GM12878 (cell line): ENCODE measurements at regions not wholly inside any gene's neighbourhood (a gene's known extent, or its start where the extent isn't known, plus 50 kb on each side); places are given as distances from the start of the nearest gene placed in this dataset.

ENCODE experiments used
- ATAC-seq: fragments of 200-7000 bp; cut with Tn5 transposase; 3 replicates; pipeline ENCODE4 v1.9.1; 2020; ENCODE audit warnings: mild to moderate bottlenecking, moderate library complexity
- BruUV-seq: library from RNA; stranded (reverse); fragments of 400-500 nt; replicated peaks from 2 replicates; lab custom pipeline; 2021; lab: Mats Ljungman, UMichigan
- CTCF ChIA-PET: fragments of 300-600 bp; sonication (Branson Sonifier 250); formaldehyde crosslinking; extraction: SDS; loops from one replicate; lab custom pipeline; 2021; ENCODE audit warnings: inconsistent platforms; lab: Yijun Ruan, JAX
- POLR2A ChIA-PET: fragments of 350-600 bp; formaldehyde crosslinking; extraction: SDS; loops from one replicate; lab custom pipeline; 2021; ENCODE audit warnings: inconsistent platforms; lab: Charles Lee
- RAD21 ChIA-PET: fragments of 300-600 bp; sonication (Branson Sonifier 250); formaldehyde crosslinking; loops from one replicate; lab custom pipeline; 2023; ENCODE audit warnings: antibody characterized with exemption; ENCODE audit not compliant: unreplicated experiment; lab: Charles Lee
- SMC1A ChIA-PET: fragments of 300-600 bp; sonication (Branson Sonifier 250); formaldehyde crosslinking; loops from one replicate; lab custom pipeline; 2023; ENCODE audit not compliant: unreplicated experiment, uncharacterized antibody; lab: Charles Lee
- DNase-seq: peaks from one replicate; pipeline ENCODE4 v3.0.0-alpha.2; 2011; ENCODE audit warnings: low read depth, low spot score
- FAIRE-seq: peaks from 3 replicates; lab custom pipeline; 2011; peaks lifted over from hg19 to GRCh38; lab: Jason Lieb, UNC
- H2AFZ ChIP-seq: 2 replicates; pipeline ENCODE4 v1.6.0; 2011; ENCODE audit warnings: low read depth, low read length, control low read depth; ENCODE audit not compliant: control insufficient read depth
- H3K27ac ChIP-seq: 2 replicates; pipeline ENCODE4 v1.5.1; 2011; ENCODE audit warnings: control low read depth; ENCODE audit not compliant: control insufficient read depth, insufficient read depth
- H3K27me3 ChIP-seq, 2 experiments: replicated peaks in 1 of 2; 2 replicates each; pipeline versions ENCODE4 v1.6.0 to v1.6.1; 2011; ENCODE audit warnings: low read length in 1 of 2; ENCODE audit not compliant: control insufficient read depth in 2 of 2, insufficient read depth in 2 of 2
- H3K36me3 ChIP-seq, 2 experiments: 2 replicates each; pipeline ENCODE4 v1.5.1; 2011; ENCODE audit warnings: low read length in 1 of 2; ENCODE audit not compliant: control insufficient read depth in 2 of 2, insufficient read depth in 2 of 2
- H3K4me1 ChIP-seq: 2 replicates; pipeline ENCODE4 v1.6.1; 2011; ENCODE audit warnings: mild to moderate bottlenecking, low read length, moderate library complexity, mixed read lengths; ENCODE audit not compliant: control insufficient read depth, insufficient read depth
- H3K4me2 ChIP-seq: 2 replicates; pipeline ENCODE4 v1.6.0; 2011; ENCODE audit warnings: control low read depth; ENCODE audit not compliant: control insufficient read depth, insufficient read depth
- H3K4me3 ChIP-seq: fragments of 200-600 bp; sonication (generic); 2 replicates; pipeline ENCODE4 v1.5.1; 2016
- H3K79me2 ChIP-seq: 2 replicates; pipeline ENCODE4 v1.6.0; 2011; ENCODE audit warnings: low read length; ENCODE audit not compliant: control insufficient read depth, insufficient read depth
- H3K9ac ChIP-seq: 2 replicates; pipeline ENCODE4 v1.8.0; 2011; ENCODE audit warnings: low read length, control low read depth, mixed read lengths; ENCODE audit not compliant: control insufficient read depth, insufficient read depth
- H3K9me3 ChIP-seq: replicated peaks from 3 replicates; pipeline ENCODE4 v1.5.1; 2011; ENCODE audit warnings: mild to moderate bottlenecking, low read length; ENCODE audit not compliant: control insufficient read depth, insufficient read depth
- H4K20me1 ChIP-seq: 2 replicates; pipeline ENCODE4 v1.6.0; 2011; ENCODE audit not compliant: control insufficient read depth, insufficient read depth
- ASH2L ChIP-seq: fragments of 300-600, 200-600 bp; sonication (generic); IDR thresholded peaks from 2 replicates; pipeline ENCODE4 v1.6.1; 2017; ENCODE audit warnings: low read depth, mild to moderate bottlenecking, borderline replicate concordance
- ATF2 ChIP-seq: IDR thresholded peaks from 2 replicates; pipeline ENCODE4 v1.6.1; 2012; ENCODE audit warnings: low read length, inconsistent platforms
- BCL11A ChIP-seq: IDR thresholded peaks from 2 replicates; pipeline ENCODE4 v1.6.1; 2011; ENCODE audit warnings: low read depth, low read length
- CREB1 ChIP-seq: IDR thresholded peaks from 2 replicates; pipeline ENCODE4 v1.6.1; 2012; ENCODE audit warnings: low read depth, mild to moderate bottlenecking, inconsistent platforms
- IKZF1 ChIP-seq: fragments of 450-650 bp; conservative IDR thresholded peaks from 2 replicates; pipeline ENCODE4 v1.6.1; 2017; ENCODE audit warnings: antibody characterized with exemption, mild to moderate bottlenecking
- MTA3 ChIP-seq: IDR thresholded peaks from 2 replicates; pipeline ENCODE4 v1.6.1; 2012; ENCODE audit warnings: low read length, inconsistent platforms, borderline replicate concordance
- MYC ChIP-seq: IDR thresholded peaks from 2 replicates; pipeline ENCODE4 v1.6.1; 2011; ENCODE audit warnings: mild to moderate bottlenecking, low read length, moderate library complexity, inconsistent platforms; ENCODE audit not compliant: insufficient read depth, insufficient replicate concordance, insufficient read length, severe bottlenecking
- NFIC ChIP-seq: IDR thresholded peaks from 2 replicates; pipeline ENCODE4 v1.6.1; 2012; ENCODE audit warnings: low read depth, mild to moderate bottlenecking, inconsistent platforms, low read length, moderate library complexity
- NFXL1 ChIP-seq: fragments of 450-650 bp; IDR thresholded peaks from 2 replicates; pipeline ENCODE4 v1.6.1; 2017; ENCODE audit warnings: antibody characterized with exemption, mild to moderate bottlenecking, borderline replicate concordance
- NR2C1 ChIP-seq: fragments of 450-650 bp; IDR thresholded peaks from 2 replicates; pipeline ENCODE4 v1.6.1; 2017; ENCODE audit warnings: antibody characterized with exemption, mild to moderate bottlenecking, moderate library complexity
- NRF1 ChIP-seq: conservative IDR thresholded peaks from 2 replicates; pipeline ENCODE4 v1.6.1; 2011; ENCODE audit warnings: mild to moderate bottlenecking, low read depth, low read length, improper control_type of control experiment
- SIN3A ChIP-seq: IDR thresholded peaks from 2 replicates; pipeline ENCODE4 v1.6.1; 2012; ENCODE audit warnings: low read depth, low read length, improper control_type of control experiment
- SPI1 ChIP-seq: IDR thresholded peaks from 2 replicates; pipeline ENCODE4 v1.6.1; 2011; ENCODE audit warnings: low read depth, mild to moderate bottlenecking, low read length, moderate library complexity, borderline replicate concordance; ENCODE audit not compliant: insufficient read depth
- SREBF1 ChIP-seq: IDR thresholded peaks from 2 replicates; pipeline ENCODE4 v1.6.1; 2012; ENCODE audit warnings: mild to moderate bottlenecking, low read length
- TCF12 ChIP-seq: IDR thresholded peaks from 2 replicates; pipeline ENCODE4 v1.6.1; 2011; ENCODE audit warnings: low read depth, mild to moderate bottlenecking, low read length
- WGBS: methylation state at CpG from one replicate; pipeline ENCODE4 v1.1.6; 2016; ENCODE audit warnings: low lambda C conversion rate; ENCODE audit not compliant: insufficient replicate concordance, insufficient coverage; ENCODE audit errors: missing lambda C conversion rate; 5-methylcytosine and 5-hydroxymethylcytosine counted together
- in situ Hi-C: fragments of 300-500 bp; cut with MboI; formaldehyde crosslinking; loops from 9 replicates; pipeline ENCODE4 v1.14.3; 2018; ENCODE audit warnings: mixed read lengths
- intact Hi-C: fragments of 100-400 bp; cut with micrococcal nuclease; formaldehyde crosslinking; loops from one replicate; pipeline ENCODE4 v1.14.2; 2022; ENCODE audit not compliant: unreplicated experiment
- TF ChIP-seq, protein P1 (sequence below): IDR thresholded peaks from 2 replicates; pipeline ENCODE4 v1.6.1; 2012; ENCODE audit warnings: low read depth, low read length, improper control_type of control experiment

DNA sequence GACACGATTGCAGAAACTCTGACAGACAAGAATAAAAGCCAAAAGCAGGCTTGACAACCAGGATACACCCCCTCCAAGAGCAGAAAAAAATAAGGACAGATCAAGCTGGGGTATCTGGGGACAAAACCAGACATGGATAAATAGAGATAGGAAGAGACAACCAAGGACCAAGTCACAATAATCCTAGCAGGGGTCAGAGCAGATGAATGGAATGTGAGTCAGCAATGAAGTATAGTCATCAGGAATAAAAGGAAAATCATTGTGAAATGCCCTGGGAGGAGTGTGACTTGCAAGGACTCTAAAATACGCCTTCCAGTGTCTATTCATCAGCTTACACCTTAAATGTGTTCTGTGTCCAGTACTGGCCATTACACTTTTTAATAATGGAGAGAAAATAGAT is 206.8 kb downstream of the CAAP1 start:
- no peaks in the 10 kb centered on the region for H3K9me3 ChIP-seq
- H3K36me3 ChIP-seq, result no peaks in the 10 kb centered on the region
- no peak overlapping the region for H3K4me3 ChIP-seq
- H3K27ac ChIP-seq, result no peak overlapping the region
- RAD21 ChIA-PET, result no interaction called here
- no peak overlapping the region for H3K4me2 ChIP-seq
- 2% methylated on average over 2 of the region's 2 CpGs for WGBS
- no peak for FAIRE-seq
- in situ Hi-C loops, result no loop called here
- CTCF ChIA-PET, result no interaction called here
- POLR2A ChIA-PET, result no interaction called here
- H3K4me1 ChIP-seq, result no peaks in the 10 kb centered on the region
- BruUV-seq, result no TSS peak
- TF ChIP-seq ATF2 (no peak), NFIC (no peak)
- SMC1A ChIA-PET, result no interaction called here
- no peak for DNase-seq
- intact Hi-C loops, result no loop called here
- no peaks in the 10 kb centered on the region for H3K79me2 ChIP-seq
- no peak for ATAC-seq
- no peak overlapping the region for H3K9ac ChIP-seq
- no peaks in the 10 kb centered on the region for H3K27me3 ChIP-seq
- no peak overlapping the region for H2AFZ ChIP-seq
- H4K20me1 ChIP-seq, result no peaks in the 10 kb centered on the region

- Histone ChIP-seq H3K9me3 (no peaks in the 10 kb centered on the region), H3K79me2 (no peaks in the 10 kb centered on the region), H3K4me3 (no peak overlapping the region), H3K36me3 (no peaks in the 10 kb centered on the region), H3K27me3 (no peaks in the 10 kb centered on the region), H3K4me2 (no peak overlapping the region), H4K20me1 (no peaks in the 10 kb centered on the region), H2AFZ (no peak overlapping the region), H3K27ac (no peak overlapping the region), H3K4me1 (no peaks in the 10 kb centered on the region), H3K9ac (no peak overlapping the region)
- DNase-seq (no peak), FAIRE-seq (no peak), ATAC-seq (no peak)
- no TSS peak for BruUV-seq
- CTCF ChIA-PET, result no interaction called here
- in situ Hi-C loops (no loop called here), intact Hi-C loops (no loop called here)
- POLR2A ChIA-PET, result no interaction called here
- 24% methylated on average over 4 of the region's 4 CpGs for WGBS
- SMC1A ChIA-PET, result no interaction called here
- RAD21 ChIA-PET, result no interaction called here
- TF ChIP-seq MTA3, result no peak
- TF ChIP-seq MYC, result no peak
- TF ChIP-seq SREBF1, result no peak
- TF ChIP-seq SPI1, result no peak
- no peak for TF ChIP-seq NR2C1
- no peak for TF ChIP-seq SIN3A
- TF ChIP-seq CREB1, result no peak
- TF ChIP-seq NRF1, result no peak
- TF ChIP-seq IKZF1, result no peak
- TF ChIP-seq TCF12, result no peak
- TF ChIP-seq BCL11A, result no peak
- TF ChIP-seq, protein P1, sequence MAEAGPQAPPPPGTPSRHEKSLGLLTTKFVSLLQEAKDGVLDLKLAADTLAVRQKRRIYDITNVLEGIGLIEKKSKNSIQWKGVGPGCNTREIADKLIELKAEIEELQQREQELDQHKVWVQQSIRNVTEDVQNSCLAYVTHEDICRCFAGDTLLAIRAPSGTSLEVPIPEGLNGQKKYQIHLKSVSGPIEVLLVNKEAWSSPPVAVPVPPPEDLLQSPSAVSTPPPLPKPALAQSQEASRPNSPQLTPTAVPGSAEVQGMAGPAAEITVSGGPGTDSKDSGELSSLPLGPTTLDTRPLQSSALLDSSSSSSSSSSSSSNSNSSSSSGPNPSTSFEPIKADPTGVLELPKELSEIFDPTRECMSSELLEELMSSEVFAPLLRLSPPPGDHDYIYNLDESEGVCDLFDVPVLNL, result no peak
- TF ChIP-seq NFXL1, result no peak
- TF ChIP-seq ASH2L, result no peak
Observed at GRCh38 chr9:26684029-26684428, 208.6 kb downstream of the CAAP1 start.
